Activated T-helper 1 cell treated with anti-CD3 and anti-CD28 coated beads, Interleukin-2, amount 50 U/mL, for 16 hours (primary cell): ENCODE measurements at regions not wholly inside any gene's neighbourhood (a gene's known extent, or its start where the extent isn't known, plus 50 kb on each side); places are given as distances from the start of the nearest gene placed in this dataset.
"Not testable (repeated sequence)": the region's sequence is repeated elsewhere in the genome, so short reads cannot be mapped to it uniquely, and the experiment has no call there.

Experiments
- DNase-seq, 2 donors: peaks; one replicate each; pipeline ENCODE4 v3.0.0-alpha.2; 2020; ENCODE audit warnings: low read depth in 1 of 2, low spot score in 1 of 2

DNA sequence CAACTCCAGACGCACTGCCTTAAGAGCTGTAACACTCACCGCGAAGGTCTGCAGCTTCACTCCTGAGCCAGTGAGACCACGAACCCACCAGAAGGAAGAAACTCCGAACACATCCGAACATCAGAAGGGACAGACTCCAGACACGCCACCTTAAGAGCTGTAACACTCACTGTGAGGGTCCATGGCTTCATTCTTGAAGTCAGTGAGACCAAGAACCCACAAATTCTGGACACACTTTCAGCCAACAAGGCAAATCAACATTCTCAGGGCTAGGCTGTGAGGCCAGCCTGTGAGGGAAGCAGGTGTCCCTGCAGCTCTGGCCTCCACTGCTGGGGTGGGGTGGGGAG lies 275.3 kb downstream of the ADGRD1 start:
- not testable (repeated sequence) for DNase-seq

DNA sequence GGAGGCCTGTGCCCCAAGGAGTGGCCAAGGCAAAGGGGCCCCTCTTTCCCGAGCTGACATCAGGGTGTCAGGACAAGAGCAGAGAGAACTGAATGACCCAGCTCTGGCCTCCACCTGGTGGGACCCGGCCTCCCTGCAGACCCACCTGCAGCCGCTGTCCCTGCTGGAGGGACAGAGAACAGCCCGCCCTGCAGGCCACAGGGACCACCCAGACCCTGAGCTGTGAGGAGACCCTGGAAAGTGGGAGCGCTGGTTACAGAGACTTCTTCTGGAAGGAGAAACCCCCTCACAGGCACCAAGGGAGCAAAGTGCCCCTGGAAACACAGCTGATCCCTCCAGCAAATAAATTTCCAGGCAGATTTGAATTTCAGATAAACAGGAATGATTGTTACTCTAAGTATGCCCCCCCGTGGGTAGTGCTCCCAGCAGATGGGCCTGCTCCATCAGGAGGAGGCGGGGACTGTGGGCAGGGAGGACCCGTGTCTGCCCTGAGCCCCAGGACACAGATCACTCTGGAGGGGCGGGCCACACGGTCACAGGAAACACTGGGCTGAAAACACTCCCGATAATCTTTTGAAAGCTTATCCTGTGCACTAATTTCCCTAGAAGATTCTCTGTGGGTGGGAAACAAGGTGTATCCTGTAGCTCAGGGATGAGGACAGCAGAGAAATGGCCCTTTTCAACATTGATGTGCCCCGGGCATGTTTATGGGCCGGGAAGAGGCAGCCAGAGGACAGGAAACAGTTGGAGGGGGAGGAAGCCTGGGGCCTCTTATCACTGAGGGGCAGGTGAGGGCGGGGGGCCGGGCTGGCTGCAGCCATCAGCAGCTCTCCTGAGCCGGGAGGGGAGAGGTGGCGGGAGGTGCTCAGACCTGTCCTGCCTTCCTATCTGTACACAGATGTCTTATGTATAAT lies 276.0 kb downstream of the ADGRD1 start:
- no peak for DNase-seq

DNA sequence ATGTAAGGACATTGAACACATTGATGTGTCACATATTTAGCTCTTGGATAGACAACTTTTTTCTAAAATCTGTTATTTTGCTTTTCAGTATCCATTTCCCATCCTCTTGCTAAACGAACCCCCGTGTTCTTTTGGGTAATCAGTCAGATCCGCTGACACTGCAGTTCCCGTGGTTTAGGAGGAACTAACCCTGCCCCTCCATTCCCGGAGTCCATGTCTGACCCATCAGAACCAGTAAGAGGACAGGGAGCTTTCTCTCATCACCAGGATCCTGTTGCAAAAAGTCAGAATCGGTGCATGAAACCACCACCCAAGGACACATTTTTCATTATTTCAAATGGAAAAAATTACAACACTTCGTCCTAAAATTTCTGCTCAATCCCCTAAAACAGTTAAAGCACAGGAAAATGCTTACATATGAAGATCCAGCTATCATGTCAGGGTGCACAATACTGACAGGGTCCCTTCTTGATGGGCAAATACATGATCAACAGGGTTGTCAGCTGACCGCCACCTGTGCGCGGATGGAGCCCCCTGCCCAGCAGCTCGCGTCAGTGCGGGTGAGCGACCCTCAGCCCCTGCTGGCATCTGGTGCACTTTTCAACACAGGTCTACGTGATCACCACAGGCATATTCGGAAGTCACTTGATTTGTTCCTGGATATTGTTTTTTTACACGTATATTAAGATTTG lies 276.8 kb downstream of the ADGRD1 start:
- DNase-seq = no peak

DNA sequence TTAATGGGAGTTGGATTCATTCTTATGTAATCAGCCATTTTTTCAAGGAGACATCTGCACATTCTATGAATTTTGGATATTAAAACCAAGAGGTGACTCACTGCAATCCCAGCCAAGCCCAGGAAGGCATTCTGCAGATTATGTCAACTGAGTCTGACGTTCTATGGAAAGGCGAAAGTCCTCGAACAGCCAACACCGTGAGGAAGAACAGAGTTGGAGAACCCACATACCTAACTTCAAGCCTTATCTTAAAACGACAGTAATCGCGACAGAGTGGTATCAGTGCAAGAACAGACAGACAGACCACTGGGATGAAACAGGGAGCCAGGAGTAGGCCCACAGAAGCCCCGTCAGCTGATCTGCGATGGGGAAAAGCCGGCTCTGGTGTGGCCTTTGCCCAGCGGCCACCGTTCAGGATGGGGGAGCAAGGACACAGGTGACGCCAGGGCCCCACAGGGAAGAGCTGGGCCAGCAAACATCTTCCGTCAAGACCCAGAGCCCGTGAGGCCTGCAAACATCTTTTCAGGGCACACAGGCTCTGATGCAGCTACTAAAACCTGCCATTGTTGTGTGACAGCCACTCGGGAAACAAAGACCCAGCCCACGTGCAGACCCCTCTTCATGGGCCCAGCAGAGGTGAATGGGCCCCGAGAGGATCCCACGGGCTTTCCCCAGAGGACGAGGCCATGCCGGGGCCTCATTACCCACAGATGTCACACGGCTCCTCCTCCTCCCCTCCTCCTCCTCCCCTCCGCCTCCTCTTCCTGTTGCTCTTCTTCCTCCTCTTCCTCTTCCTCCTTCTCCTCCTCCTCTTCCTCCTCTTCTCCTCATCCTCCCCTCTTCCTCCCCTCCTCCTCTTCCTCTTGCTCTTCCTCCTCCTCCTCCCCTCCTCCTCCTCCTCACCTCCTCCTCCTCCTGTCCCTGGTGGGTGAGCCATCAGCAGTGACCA lies 277.6 kb downstream of the ADGRD1 start:
- no peak for DNase-seq

DNA sequence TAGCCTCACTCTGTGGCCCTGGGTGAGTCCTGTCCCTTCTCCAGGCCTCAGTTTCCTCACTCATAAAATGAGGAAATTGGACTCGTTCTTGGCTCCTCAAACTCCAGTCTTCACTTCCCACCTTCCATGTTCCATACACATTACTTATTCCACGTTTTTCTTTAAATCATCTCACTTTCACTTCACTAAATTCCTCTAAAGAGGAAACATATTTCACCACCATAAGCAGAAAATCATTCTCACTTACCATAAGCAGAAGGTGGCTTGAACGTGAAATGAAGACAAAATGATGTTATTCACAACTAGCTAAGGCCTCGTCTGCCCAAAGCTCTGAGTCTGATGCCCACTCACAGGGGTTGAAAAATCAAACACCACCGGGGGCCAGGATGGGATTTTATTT lies 278.3 kb downstream of the ADGRD1 start:
- DNase-seq = no peak

DNA sequence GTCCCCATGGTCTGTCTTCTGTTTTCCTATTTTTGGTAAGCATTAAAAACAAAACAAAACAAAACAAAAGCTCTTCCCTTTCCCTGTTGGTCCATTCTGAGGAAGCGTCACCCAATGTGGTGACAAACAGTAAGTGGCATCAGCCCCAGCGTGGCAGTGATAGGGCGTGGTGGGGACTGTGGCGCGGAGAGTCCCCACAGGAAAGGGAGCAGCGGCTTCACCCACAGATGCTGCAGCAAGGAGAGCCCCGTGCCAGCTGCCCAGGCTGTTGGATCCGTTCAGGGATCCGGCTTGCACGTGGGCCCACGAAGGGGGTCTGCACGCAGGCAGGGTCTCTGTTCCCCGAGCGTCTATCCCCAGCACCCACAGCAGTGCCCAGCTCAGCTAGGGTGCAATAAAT lies 279.2 kb downstream of the ADGRD1 start:
- DNase-seq = not testable (repeated sequence)

DNA sequence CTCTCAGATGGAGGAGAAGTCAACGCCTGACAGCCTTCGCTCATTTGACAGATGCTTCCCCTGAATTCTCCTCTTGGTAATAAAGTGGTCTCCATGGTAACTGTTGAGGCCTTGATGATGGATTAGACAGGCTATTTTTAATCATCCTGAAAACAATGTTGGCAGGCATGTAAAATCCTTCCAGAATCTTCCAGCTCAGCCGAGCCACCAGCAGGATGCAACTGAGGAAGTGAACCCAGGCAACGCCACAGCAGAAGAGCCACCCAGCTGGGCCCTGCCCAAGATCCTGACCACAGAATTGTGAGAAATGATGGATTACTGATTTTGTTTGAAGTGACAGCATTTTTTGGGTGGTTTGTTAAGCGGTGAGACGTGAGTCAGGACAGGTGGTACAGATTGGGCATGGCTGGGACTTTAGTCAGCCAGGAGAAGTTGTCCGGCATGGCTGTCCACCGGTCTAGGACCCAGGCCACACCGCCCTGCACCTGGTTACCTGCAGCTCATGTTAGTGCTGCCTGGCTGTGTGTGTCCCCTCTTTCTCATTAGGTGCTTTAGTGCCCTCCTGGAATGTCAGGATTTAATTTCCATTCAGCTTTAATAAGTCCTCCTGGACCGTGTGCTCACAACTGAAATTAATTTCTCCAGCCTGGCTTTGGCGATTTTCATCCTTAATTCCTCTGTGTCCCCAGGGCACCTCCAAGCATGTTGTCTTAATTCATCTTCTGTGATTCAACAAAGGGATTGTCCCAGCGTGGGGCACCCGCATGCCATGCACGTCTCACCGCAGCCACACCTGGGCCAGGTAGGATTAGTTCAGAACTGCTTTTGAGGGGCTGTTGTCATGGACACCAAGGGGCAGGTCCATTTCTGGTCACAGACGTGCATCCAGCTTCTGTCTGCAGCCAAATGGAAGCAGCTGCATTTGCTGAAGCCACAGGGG lies 280.4 kb downstream of the ADGRD1 start:
- not testable (repeated sequence) for DNase-seq

DNA sequence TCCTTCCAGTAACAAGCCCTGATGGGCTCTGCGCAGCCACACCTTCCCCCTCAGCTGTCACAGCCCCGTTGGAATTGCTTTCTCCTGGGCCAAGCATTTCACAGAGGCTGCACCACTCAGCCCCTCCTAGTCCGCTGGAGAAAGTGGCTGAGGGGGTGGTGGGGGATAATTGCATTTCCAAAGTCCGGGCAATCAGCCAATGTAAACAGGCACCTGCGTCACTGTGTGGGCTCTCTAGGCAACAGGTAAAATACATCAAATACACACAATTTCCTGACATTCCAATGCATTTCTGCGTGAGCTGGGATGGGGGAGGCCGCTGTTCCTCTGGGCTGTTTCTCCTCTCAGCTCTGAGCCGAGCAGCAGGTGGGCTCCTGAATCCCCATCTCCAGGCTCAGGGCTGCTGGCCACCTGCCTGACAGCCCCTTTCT lies 281.1 kb downstream of the ADGRD1 start:
- not testable (repeated sequence) for DNase-seq

DNA sequence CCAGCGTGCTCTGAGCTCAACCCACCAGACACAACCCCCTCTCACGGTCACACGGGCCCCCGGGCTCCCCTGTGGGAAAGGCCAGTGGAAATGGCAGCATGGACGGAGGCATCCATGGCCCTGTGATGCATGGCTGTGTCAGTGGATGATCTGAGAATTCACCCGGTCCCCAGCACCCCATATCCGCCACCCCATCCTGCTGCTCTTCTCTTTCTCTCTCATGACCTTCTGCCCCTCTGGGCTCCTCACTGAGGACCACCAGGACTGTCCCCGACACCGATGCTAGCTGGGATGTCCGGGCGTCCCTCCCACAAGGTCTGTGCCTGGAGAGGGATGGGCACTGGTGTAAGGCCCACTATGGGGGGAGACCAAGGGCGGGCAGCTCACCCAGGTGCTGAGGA lies 282.2 kb downstream of the ADGRD1 start:
- no peak for DNase-seq

DNA sequence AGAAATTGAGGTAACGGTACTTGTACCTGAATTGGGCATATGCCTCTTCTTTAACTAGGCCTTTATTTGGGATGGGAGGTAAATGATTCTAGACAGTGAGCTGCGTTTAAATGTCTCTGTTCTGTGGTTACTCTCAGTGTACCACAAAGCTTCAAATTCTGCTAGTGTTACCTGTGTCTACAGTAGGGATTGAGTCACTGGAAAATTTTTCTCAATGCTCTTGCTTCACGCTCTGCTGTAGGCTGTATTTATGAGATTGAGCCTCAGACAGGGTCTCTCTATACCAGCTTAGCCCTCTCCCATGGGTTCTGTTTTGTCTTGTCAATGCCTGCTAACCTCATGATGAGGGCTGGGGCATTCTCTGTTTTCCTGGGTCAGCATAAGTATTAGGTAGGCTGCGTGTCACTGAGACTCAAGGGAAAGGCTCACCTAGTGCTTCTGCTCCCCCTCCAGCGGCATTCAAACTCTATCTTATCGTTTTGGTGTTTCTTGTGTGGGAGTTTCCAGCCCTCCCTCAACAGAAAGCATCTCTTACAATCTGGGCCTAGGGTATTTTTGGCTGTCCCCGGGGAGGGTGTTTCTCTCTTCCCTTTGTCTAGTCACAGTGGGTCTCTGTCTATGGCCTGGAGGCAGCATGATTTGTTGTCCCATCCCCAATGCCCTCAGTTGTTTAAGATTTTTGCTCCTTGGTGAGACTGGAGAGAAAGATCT lies 285.8 kb downstream of the ADGRD1 start:
- DNase-seq = no peak

DNA sequence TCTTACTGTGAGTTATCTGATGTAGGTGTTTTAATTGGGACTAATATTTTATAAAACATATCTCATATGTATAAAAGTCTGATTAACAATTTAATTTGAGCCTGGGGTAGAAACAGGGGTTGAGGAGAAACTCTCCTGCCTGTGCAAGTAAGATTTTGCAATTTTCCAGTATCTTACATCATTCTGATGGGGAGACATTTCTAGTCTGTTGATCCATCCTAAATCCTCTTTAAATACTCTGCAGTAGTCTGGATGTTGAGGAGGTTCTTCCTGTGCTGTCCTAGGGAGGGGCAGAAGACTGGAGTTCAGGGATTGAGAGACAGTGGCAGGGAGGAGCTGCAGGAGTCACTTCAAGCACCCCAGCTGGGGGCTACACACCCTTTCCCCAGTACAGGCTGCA lies 287.8 kb downstream of the ADGRD1 start:
- no peak for DNase-seq

DNA sequence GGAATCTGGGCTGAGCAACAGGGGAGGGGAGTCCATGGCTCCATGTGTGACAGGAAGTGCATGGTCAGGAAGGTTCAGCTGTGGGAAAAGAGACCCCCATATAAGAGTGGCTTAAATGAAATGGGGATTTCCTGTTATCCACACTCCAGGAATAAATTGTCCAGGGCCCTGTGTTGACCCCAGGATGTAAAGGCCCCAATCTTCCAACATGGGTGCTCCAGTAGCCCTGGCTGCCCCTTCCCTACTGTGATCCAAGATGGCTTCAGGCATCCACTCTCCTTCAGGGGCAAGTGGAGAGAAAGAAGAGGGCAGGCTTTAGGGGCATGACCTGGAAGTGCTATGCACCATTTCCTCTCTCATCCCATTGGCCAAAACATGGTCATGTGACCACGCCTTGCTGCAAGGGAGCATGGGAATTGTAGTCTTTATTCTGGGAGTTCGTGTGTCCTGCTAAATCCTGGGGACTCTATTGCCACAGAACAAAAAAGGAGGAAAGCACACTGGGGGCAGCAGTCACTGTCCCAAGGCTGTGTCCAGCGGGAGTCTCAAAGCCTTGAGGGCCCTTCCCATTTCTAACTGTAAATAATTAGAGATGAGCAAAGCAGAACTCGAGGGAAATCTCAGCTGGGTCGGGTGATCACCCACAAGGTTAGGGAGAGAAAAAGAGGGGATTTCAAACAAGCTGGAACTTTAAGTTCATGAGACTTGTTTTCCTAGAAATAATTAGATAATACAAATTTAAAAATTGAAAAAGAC lies 289.2 kb downstream of the ADGRD1 start:
- DNase-seq = no peak

DNA sequence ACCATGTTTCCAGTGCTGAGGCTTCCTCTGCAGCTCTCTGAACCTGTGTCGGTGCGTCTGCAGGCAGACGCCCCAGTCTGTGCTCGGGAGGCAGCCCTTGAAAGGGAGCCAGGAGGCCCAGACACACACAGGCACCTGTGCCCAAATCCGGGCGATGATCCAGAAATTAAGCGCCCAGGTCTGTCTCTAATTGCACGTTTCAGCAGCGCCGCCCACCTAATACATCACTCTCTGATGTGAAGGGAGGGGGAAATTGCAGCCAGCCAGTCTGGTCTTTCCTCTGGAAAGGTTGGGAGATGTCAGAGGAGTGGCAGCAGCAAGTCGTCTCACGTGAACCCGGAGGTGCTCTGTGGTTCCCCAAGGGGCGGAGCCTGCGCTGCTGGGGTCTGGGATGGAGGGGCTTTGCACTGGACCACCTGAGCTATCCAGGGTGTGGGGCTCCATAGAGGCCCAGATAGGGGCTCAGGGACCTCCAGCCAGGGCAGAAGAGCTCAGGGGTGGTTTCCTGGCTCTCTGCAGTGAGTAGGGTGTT lies 290.5 kb downstream of the ADGRD1 start:
- not testable (repeated sequence) for DNase-seq

DNA sequence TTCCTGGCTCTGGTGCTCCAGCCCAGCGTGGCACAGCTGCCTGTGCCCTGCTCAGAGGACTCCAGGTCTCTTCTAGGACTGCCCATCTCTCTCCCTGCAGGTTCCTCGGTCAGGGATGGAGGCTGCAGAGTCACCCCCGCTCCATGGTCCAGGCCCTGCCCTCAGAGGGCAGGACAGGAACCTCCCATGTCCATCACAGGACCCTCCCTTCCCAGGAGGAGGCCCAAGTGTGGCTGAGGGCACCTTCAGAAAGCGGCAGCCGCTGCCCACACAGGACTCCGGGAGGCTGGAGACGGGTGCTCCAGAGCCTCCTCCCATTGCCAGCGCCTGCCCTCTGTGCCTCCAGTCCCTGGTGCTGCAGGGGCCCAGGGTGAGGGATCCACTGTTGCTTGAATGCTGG lies 291.5 kb downstream of the ADGRD1 start:
- not testable (repeated sequence) for DNase-seq

DNA sequence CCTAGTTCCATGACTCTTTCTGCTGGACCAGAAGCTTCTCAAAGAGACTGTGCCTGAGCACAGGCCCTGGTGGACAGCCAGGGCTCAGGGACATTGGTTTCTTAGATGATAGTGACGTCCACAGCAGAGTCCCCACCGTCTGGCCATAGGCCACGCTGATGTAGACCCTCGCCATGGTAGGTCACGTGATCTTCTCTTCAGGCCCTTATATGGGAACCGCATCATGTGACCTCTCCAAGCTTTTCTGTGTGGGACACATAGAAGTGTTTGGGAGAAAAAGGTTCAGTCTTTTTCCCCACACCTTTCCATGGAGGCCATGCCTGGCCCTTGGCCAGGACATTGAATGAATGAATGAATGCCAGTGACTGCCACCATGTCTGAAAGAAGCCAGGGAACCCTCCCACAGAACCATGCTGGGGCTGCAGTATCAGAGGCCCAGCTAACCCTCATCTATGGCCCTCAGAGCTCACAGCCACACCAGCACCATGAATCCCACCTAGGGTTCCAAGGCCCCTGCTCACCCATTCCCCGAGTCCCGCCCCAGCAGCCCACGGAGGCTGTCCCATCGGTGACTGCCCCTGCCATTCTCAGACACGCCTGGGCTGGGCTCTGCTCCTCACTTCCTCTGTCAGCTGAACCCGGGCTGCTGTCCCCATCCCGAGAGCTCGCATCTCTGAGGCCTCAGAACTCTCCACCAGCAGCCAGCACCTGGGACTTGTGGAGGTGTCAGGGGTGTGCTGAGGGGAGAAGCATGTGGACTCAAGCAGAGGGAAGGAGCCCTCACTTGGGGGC lies 292.1 kb downstream of the ADGRD1 start:
- no peak for DNase-seq

DNA sequence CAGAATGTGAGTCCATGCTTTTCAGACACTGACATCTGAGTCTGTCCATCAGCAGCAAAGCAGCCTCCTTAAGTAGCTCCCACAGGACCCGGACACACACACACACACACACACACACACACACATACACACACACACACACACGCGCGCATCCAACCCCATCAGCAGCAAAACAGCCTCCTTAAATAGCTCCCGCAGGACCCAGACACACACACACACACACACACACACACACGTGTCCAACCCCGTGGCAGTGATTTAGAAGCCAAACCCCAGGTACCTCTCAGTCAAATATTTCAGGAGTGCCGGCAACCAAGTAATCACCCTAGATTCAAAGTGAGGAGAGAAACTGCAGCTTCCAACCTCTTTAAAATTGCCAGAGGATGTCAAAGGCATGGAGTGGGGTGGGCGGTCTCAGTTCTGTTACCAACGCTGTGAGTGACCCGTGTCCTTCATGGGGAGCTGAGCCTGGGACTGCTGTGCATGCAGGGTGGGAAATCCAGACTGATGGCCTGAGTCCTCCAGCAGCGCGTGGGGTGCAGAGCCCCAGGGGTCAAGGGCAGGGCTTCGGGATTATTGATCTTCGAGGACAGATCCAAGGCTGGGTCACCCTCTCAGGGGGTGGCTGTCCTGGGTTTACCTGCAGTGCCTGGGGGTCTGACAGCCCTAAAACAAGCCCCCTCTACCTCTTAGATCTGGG lies 293.5 kb downstream of the ADGRD1 start:
- not testable (repeated sequence) for DNase-seq

DNA sequence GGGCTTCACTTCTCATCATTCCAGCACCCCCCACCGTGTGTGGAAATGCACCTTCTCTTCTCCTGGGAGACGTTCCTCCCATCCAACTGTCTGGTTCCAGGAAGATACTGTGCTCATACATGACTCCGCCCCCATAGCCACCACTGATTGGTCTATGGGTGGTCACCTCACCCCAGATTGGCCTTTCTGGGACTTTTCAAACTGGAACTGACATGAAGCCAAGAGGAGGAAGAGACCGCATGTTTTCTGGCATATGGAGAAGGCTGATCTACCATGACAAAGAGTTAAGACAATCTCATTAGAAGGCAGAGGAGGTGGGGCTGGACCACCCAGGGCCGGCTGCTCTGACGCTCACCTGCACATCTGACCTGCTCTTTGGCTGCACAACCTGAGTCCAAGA lies 294.2 kb downstream of the ADGRD1 start:
- not testable (repeated sequence) for DNase-seq
